Stimulated activated CD4-positive, alpha-beta T cell treated with anti-CD3 and anti-CD28 coated beads, Interleukin-1b, Interleukin-23, amount 100 ng/mL, for 4 hours (primary cell): ENCODE measurements at regions not wholly inside any gene's neighbourhood (a gene's known extent, or its start where the extent isn't known, plus 50 kb on each side); places are given as distances from the start of the nearest gene placed in this dataset.
"Not testable (repeated sequence)": the region's sequence is repeated elsewhere in the genome, so short reads cannot be mapped to it uniquely, and the experiment has no call there.

Experiments used
- DNase-seq, 2 donors: peaks; one replicate each; pipeline ENCODE4 v3.0.0-alpha.2; 2020; ENCODE audit warnings: low read depth in 2 of 2

- no peak for DNase-seq
Observed at GRCh38 chr15:81776976-81777375, 268.8 kb downstream of the MEX3B start.

- not testable (repeated sequence) for DNase-seq
Observed at GRCh38 chr15:81775779-81776178, 270.0 kb downstream of the MEX3B start.

DNA sequence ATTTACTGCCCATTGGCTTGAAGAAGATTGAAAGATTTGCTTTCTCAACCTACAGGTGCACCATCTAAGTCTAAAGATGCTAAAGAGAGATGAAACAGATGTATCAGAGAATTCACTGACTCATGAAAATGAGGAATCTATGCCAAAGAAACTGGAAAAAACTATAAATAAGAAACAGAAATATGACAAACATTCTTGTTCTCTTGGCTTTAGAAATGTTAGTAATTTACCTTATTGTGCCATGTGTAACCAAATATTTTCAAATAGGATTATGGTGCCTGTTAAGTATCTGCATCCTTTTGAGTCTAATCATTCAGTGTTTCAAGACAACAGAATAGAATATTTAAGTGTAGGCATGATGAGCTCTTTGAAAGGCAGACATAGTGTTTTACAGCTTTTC, 271.5 kb downstream of the MEX3B start:
- no peak for DNase-seq

GRCh38 chr15:81768773-81769172, 277.0 kb downstream of the MEX3B start:
- no peak for DNase-seq

DNA sequence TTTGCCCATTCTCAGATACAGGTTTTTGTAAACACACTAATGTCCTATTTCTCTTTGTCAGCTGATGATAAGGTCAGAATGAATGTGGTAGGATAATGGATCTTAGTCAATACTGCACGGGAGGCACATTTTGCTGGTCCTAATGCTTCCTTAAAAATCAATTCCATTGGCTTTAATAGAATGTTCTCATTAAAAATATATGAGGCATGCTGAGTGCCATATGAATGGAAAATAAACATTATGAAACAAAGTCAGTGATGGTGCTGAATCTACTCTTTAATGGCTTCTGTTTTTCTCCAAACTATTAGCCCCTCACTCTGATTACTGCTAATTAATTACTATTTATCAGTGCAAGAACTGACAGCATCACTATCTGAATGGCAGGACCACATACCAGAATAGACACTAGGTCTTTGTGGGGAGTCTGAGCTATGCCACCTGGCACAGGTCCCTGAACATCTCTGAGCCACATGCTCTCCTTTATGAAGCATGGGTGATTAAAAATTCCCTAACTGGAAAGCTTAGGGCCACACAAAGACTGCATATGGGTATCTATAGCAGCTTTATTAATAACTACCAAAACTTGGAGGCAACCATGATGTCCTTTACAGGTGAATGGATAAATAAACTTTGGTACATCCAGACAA, 278.9 kb downstream of the MEX3B start:
- DNase-seq, result no peak

GRCh38 chr15:81765816-81766215, 280.0 kb downstream of the MEX3B start:
- no peak for DNase-seq

- DNase-seq, result no peak
Observed at GRCh38 chr15:81763304-81763703, 282.5 kb downstream of the MEX3B start.

DNA sequence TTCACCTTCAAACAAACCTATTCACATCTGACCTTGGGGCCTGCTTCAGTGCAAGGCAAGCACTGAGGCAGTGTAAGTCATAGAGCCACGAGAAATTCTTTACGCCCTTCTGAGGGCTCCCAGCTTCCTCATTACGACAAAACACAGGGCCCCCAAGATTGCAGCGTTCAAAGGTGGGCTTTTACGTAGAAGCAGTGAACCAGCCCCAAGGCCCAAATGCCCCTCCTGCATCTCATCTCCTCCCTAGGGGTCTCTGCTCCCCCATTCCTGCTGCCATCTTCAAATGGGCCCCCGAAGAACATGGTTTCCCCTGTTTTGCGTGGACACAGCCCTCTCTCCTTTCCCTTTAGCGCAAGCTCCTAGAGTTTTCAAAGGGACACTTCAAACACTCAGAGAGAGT, 285.1 kb downstream of the MEX3B start:
- DNase-seq, result no peak

DNA sequence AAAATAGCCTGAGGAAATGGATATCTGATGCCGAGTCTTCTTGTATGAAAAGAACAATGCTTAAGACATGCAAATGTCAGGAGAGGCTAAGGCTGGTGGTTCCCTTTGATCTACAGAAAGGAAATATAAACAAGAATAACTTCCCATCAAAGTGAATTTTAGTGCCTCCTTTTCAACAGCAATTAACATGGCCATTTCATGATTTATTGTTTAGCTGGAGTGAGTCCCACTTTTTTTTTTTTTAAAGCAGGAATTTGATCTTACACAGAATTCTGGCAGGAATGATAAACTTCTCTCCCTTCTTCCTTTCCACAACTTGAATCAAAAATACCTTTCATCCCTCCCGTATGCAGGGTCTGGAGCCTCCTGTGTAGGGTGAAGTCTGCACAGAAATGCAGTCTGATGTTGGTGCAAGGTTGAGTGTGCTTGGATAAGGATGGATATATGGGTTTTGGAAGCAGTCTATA, 287.0 kb downstream of the MEX3B start:
- DNase-seq, result no peak

DNA sequence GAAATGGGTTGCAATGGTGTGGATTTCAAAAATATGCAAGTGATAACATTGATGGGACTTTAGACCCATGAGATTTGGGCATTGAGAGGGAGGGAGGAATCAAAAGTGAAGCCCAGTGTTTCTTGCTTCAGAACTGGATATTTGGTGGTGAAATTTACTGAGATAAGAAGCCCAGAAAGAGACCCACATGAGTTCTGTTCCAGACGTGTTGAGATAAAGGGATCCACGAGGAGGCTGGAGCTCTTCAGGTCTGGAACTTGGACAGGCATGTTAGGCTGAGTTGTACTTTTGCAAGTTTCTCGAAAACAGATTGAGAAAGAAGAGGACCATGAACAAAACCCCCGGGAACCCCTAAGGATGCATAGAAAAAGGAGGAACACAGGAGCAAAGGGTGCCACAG, 290.2 kb downstream of the MEX3B start:
- no peak for DNase-seq

GRCh38 chr15:81754078-81754477, 291.7 kb downstream of the MEX3B start:
- no peak for DNase-seq

GRCh38 chr15:81752974-81753373, 292.8 kb downstream of the MEX3B start:
- DNase-seq, result no peak

- no peak for DNase-seq
Observed at GRCh38 chr15:81752546-81752942, 293.3 kb downstream of the MEX3B start.

GRCh38 chr15:81751816-81752545, 293.8 kb downstream of the MEX3B start:
- no peak for DNase-seq

- no peak for DNase-seq
Observed at GRCh38 chr15:81751256-81751655, 294.6 kb downstream of the MEX3B start.

DNA sequence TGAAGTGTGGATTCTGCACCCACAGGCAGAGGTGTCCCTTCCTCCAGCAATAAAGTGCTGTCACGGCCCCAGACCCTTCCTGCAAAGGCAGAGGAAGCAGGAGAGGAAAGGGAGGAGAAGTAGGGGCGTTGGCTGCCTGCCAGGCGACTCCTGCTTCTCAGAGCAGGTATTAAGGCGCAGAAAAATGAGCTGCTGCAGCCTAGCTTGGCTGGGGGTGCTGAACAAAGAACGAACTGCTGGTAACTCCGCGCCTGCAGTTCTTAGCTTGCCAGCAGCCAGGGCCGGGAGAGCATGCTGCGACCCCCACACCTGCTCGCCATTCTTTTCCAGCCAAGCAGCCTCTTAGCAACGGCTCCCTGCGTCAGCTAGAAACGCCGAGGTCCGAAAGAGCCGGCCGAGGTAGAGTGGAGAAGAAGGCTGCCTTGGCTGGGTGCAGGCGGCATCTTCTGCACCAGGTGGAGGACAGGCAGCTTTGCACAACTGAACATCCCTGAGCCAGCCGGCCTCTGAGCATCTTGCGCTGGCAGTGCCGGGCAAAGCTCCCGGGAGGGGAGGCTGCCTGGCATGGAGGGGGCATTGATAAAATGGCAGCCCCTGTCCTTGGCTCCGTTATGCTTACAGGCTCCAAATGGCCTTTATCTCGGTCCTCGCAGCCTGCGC, 296.0 kb downstream of the MEX3B start:
- DNase-seq, result no peak

DNA sequence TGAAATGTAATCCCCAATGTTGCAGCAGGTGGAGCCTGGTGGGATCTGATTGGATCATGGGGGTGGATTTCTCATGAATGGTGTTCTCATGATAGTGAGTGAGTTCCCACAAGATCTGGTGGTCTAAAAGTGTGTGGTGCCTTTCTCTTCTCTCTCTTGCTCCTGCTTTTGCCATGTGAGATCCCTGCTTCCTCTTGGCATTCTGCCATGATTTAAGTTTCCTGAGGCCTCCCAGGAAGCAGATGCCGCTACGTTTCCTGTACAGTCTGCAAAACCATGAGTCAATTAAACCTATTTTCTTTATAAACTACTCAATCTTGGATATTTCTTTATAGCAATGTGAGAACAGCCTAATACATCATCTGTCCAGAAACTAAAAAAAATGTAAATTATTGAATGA, 298.3 kb downstream of the MEX3B start:
- no peak for DNase-seq

DNA sequence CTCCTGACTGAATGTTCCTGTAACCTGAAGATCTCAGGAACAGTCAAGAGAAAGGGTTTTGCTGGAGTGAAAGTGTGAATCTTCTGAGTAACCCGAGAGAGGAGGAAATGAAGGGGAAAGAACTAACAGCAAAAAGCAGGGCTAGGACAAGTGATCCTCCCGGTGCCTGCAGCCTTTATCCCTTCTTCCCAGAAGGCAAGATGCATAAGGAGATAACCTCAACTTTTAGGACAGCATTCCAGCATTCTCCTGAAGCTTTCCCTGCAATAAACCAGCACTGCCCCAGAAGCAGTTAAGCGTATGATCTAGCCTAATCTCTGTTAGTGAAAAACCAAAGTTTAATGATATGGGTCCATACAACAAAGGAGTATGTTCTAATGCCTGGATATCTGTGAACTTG, 298.8 kb downstream of the MEX3B start:
- DNase-seq, result no peak

- no peak for DNase-seq
Observed at GRCh38 chr15:81744364-81744763, 301.5 kb downstream of the MEX3B start.

- DNase-seq, result no peak
Observed at GRCh38 chr15:81740416-81740815, 305.4 kb downstream of the MEX3B start.

DNA sequence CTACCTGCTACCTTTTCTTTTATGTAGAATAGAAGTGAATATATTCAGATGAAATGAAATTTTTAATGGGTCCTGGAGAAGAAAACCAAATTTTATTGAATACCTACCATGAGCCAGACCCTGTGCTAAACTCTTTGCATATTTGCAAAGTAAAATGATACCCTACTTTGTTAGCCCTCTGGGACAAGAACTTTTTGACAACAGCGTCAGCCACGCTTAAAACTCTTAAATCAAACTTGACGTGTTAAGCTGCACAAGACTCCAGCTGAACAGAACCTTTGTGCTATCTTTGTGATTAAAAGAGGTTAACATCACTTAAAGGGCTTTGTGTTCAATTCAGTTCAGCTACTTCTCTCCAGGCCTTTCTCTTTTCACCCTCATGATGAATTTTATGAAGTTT, 316.5 kb downstream of the MEX3B start:
- DNase-seq, result no peak

DNA sequence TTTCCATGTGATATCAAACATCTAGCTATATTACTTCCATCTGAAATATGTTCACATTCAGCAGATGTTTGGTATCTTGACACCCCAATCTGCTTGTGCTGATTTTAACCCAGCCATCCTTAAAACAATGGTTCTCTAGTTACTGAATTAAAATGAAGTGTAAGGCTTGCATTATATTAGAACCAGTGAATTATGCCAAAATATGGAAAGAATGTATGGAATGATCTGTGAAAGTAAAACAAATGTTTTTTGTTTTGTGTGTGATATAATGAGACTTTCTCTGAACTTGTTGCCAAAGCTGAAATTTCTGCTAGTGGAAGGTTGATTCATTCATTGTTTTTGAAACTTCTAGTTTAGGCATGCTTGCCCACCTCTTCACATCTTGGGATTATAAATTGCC, 317.1 kb downstream of the MEX3B start:
- no peak for DNase-seq

DNA sequence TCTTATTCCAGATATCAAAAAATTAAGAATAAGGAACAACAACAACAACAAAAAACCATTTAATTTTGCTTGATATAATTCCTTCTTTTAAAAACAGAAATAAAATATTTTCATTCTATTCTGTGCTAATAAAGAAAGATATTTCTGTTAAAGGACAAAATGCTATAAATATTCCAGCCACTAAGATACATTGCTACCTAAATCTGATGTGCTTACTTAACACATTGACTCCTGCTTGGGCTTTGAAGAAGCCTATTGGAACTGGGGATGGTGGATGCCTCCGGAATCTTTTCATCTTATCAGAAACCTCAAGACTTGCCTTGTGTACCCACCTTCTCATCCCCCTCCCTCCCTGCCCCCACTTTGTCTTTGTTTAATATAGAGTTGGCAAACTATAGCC, 320.2 kb downstream of the MEX3B start:
- no peak for DNase-seq
